Pancreas (tissue), 10 donors: ENCODE measurements at regions not wholly inside any gene's neighbourhood (a gene's known extent, or its start where the extent isn't known, plus 50 kb on each side); places are given as distances from the start of the nearest gene placed in this dataset.

Experiments
- ATAC-seq, 4 donors: fragments of 200-7000 bp; cut with Tn5 transposase; one replicate each; pipeline versions ENCODE4 v1.8.0 to v1.9.1; 2020; ENCODE audit warnings: mild to moderate bottlenecking in 4 of 4, moderate library complexity in 4 of 4
- DNase-seq, 6 donors: peaks; one replicate each; pipeline ENCODE4 v3.0.0-alpha.2; 2020
- FAIRE-seq: peaks from 2 replicates; lab custom pipeline; 2012; peaks lifted over from hg19 to GRCh38; lab: Jason Lieb, UNC
- H3K27ac ChIP-seq, 4 donors: fragments of 200-600 bp; sonication (generic); 1 replicate in 3 of 4; 2 replicates in 1 of 4; pipeline versions ENCODE4 v1.5.0 to v1.8.0; 2020
- H3K27me3 ChIP-seq, 4 donors: fragments of 200-600 bp; one replicate each; pipeline ENCODE4 v1.8.0; 2021
- H3K36me3 ChIP-seq, 3 donors: fragments of 200-600 bp; sonication (generic) in 1 of 3; one replicate each; pipeline versions ENCODE4 v1.5.0 to v1.8.0; 2020 to 2021
- H3K4me1 ChIP-seq, 3 donors: fragments of 200-600 bp; one replicate each; pipeline ENCODE4 v1.8.0; 2021
- H3K4me3 ChIP-seq, 4 donors: fragments of 200-600 bp; sonication (generic) in 2 of 4; one replicate each; pipeline versions ENCODE4 v1.5.0 to v1.8.0; 2020 to 2021
- H3K9me3 ChIP-seq, 4 donors: fragments of 200-600 bp; one replicate each; pipeline ENCODE4 v1.8.0; 2021
- CTCF ChIP-seq, 4 donors: fragments of 200-600 bp; sonication (generic) in 3 of 4; IDR thresholded peaks; one replicate each; pipeline versions ENCODE4 v1.5.0 to v1.8.0; 2021; ENCODE audit warnings: antibody characterized with exemption in 4 of 4
- WGBS, 2 donors: extraction: QIAGEN DNeasy Blood & Tissue Kit; methylation state at CpG; one replicate each; pipeline ENCODE4 v1.1.7; 2013; 5-methylcytosine and 5-hydroxymethylcytosine counted together
- intact Hi-C, 3 donors: fragments of 100-400 bp; cut with DNase I; formaldehyde crosslinking; loops; one replicate each; pipeline versions ENCODE4 v1.11.1 to v1.14.2; 2022
- donor health status: healthy with polysubstance abuse.
- donor health status: DM: no; HTN: no; CAD: no; lungs with moderate emphysema.
- donor health status: DM: no; HTN: no; CAD: no.
- donor health status: control.
- donor health status: control.
- donor health status: Bipolar disorder and iron deficiency.
- donor health status: DM: yes; HTN: yes; CAD: no.
- donor health status: DM: no; HTN: no; CAD: no.
- donor health status: DM: no; HTN: no; CAD: no.
- donor health status: DM: yes; HTN: yes; CAD: no.

GRCh38 chr1:87218618-87219017, 110.1 kb upstream of the LMO4 start:
- WGBS, 2 donors, result 57 to 58% methylated on average over 2 of the region's 2 CpGs
- Histone ChIP-seq H3K27ac (no peak overlapping the region), H3K36me3 (no peaks in the 10 kb centered on the region), H3K27me3 (no peaks in the 10 kb centered on the region), H3K9me3 (no peaks in the 10 kb centered on the region), H3K4me3 (no peak overlapping the region), H3K4me1 (no peaks in the 10 kb centered on the region)
- ATAC-seq (no peak), FAIRE-seq (no peak), DNase-seq (no peak)
- intact Hi-C loops, result no loop called here
- no peak for TF ChIP-seq CTCF (IDR thresholded peaks at IDR 0.05)

- DNase-seq (no peak), FAIRE-seq (no peak), ATAC-seq (no peak)
- intact Hi-C loops, result no loop called here
- WGBS, 2 donors, result 59 to 65% methylated on average over 1 of the region's 1 CpG
- no peaks in the 10 kb centered on the region for H3K4me1 ChIP-seq
- H3K36me3 ChIP-seq, result no peaks in the 10 kb centered on the region
- H3K4me3 ChIP-seq, result no peak overlapping the region
- H3K27me3 ChIP-seq, result no peaks in the 10 kb centered on the region
- no peak for TF ChIP-seq CTCF (IDR thresholded peaks at IDR 0.05)
- H3K9me3 ChIP-seq, result no peaks in the 10 kb centered on the region
- no peak overlapping the region for H3K27ac ChIP-seq
Observed at GRCh38 chr1:87219141-87219540, 109.5 kb upstream of the LMO4 start.

GRCh38 chr1:87219626-87220025, 109.1 kb upstream of the LMO4 start:
- Histone ChIP-seq H3K27ac (no peak overlapping the region), H3K27me3 (no peaks in the 10 kb centered on the region), H3K4me1 (no peaks in the 10 kb centered on the region), H3K9me3 (no peaks in the 10 kb centered on the region), H3K4me3 (no peak overlapping the region), H3K36me3 (no peaks in the 10 kb centered on the region)
- TF ChIP-seq CTCF (IDR thresholded peaks at IDR 0.05), result no peak
- ATAC-seq (no peak), FAIRE-seq (no peak), DNase-seq (no peak)
- WGBS, 2 donors, result 53 to 55% methylated on average over 4 of the region's 4 CpGs
- intact Hi-C loops, result no loop called here

GRCh38 chr1:87220993-87221392, 107.7 kb upstream of the LMO4 start:
- no peak for ATAC-seq
- TF ChIP-seq CTCF (IDR thresholded peaks at IDR 0.05), result no peak
- Histone ChIP-seq H3K36me3 (no peaks in the 10 kb centered on the region), H3K27ac (no peak overlapping the region), H3K27me3 (no peaks in the 10 kb centered on the region), H3K4me1 (no peaks in the 10 kb centered on the region), H3K9me3 (no peaks in the 10 kb centered on the region), H3K4me3 (no peak overlapping the region)
- intact Hi-C loops, result no loop called here
- DNase-seq, result no peak
- FAIRE-seq, result no peak
- 68 to 81% methylated on average over 1 of the region's 1 CpG for WGBS, 2 donors

- H3K4me3 ChIP-seq, result no peak overlapping the region
- no peaks in the 10 kb centered on the region for H3K4me1 ChIP-seq
- peak overlapping the region in 2 of 4 donors; percentile 33 to 52 for H3K27ac ChIP-seq
- DNase-seq, result no peak
- no peak for FAIRE-seq
- H3K36me3 ChIP-seq, result no peaks in the 10 kb centered on the region
- TF ChIP-seq CTCF (IDR thresholded peaks at IDR 0.05), result no peak
- peak in 2 of 4 donors; percentile 24 to 32 for ATAC-seq
- H3K27me3 ChIP-seq, result no peaks in the 10 kb centered on the region
- 60 to 81% methylated on average over 2 of the region's 2 CpGs for WGBS, 2 donors
- H3K9me3 ChIP-seq, result no peaks in the 10 kb centered on the region
- intact Hi-C loops, result no loop called here
Observed at GRCh38 chr1:87224201-87224600, 104.5 kb upstream of the LMO4 start.
